GM12891 (cell line): ENCODE measurements at regions not wholly inside any gene's neighbourhood (a gene's known extent, or its start where the extent isn't known, plus 50 kb on each side); places are given as distances from the start of the nearest gene placed in this dataset.

Experiments used
- POLR2A ChIP-seq: IDR thresholded peaks from 2 replicates; pipeline ENCODE4 v1.6.1; 2011; ENCODE audit warnings: low read depth, low read length, control low read depth
- POLR2AphosphoS5 ChIP-seq: IDR thresholded peaks from 2 replicates; pipeline ENCODE4 v1.6.1; 2011; ENCODE audit warnings: low read depth, low read length, control low read depth
- POU2F2 ChIP-seq: IDR thresholded peaks from 2 replicates; pipeline ENCODE4 v1.6.1; 2011; ENCODE audit warnings: low read depth, mild to moderate bottlenecking, control low read depth, low read length, moderate library complexity
- SPI1 ChIP-seq: IDR thresholded peaks from 2 replicates; pipeline ENCODE4 v1.6.1; 2011; ENCODE audit warnings: low read depth, low read length, control low read depth
- TAF1 ChIP-seq: IDR thresholded peaks from 2 replicates; pipeline ENCODE4 v1.6.1; 2011; ENCODE audit warnings: low read depth, low read length, control low read depth

DNA sequence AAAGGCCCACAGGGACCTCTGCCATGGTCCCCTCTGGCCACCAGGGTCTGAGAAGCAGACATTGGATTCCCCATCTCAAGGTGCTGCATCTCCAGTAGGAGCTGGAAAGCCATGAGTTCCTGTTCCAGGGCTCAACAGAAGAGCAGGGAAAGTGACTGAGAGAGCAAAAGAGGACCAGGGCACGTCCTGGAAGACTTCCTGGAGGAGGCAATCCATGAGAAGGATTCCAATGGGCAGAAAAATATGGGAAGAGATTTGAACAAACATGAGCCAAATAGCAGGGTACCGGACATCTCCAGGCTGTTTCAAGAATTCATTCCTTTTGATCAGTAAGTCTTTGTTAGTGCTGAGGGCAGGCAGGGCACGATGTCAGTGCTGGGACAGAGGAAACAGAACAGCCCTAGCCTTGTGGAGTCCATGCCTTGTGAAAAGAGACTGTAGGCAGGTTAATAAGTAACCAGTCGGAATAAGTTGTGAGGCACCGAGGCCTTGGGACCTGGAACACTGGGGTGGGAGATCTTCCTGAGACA is 72.8 kb upstream of the TWIST2 start:
- TF ChIP-seq POLR2AphosphoS5: no peak
- no peak for TF ChIP-seq POLR2A
- TF ChIP-seq TAF1: no peak
- no peak for TF ChIP-seq SPI1
- no peak for TF ChIP-seq POU2F2
